Stomach (tissue), 4 donors: ENCODE measurements at regions not wholly inside any gene's neighbourhood (a gene's known extent, or its start where the extent isn't known, plus 50 kb on each side); places are given as distances from the start of the nearest gene placed in this dataset.

Experiments used
- EP300 ChIP-seq: sonication (generic); formaldehyde crosslinking; IDR thresholded peaks from one replicate; pipeline ENCODE4 v1.6.1; 2017; ENCODE audit warnings: antibody characterized with exemption
- POLR2A ChIP-seq, 4 donors: fragments of 450-650 bp; IDR thresholded peaks; one replicate each; pipeline ENCODE4 v1.6.1; 2016; ENCODE audit warnings: antibody characterized with exemption in 4 of 4, control low read depth in 2 of 4, mild to moderate bottlenecking in 1 of 4, moderate library complexity in 1 of 4
- TF ChIP-seq, protein P1 (sequence below), 7 experiments: fragments of 450-650 bp in 4 of 7; fragments of 200-600 bp in 3 of 7; sonication (generic) in 3 of 7; IDR thresholded peaks; one replicate each; pipeline ENCODE4 v1.5.1; 2016 to 2019; ENCODE audit warnings: antibody characterized with exemption in 7 of 7, control low read depth in 2 of 7, mild to moderate bottlenecking in 1 of 7

DNA sequence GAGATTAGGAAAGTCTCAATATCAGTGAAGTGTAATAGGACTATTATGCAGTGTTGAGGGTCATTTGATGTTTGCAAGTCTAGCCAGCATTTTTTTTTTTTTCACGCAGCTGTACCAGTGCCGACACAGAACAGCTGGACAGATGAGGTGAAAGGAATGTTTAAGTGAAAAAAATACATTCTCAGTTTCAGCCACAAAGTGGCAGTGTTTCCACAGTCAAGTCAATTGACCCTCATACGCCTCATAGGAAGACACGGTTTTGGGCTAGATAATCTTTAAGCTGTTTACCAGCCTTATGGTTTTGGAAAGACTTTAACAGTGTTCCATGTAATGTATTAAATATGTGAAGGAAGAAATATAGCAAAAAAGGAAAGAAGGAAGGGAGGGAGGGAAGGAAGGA, 349.9 kb upstream of the ANO3 start:
- no peak for TF ChIP-seq POLR2A (IDR thresholded peaks at IDR 0.05)
- TF ChIP-seq, protein P1, sequence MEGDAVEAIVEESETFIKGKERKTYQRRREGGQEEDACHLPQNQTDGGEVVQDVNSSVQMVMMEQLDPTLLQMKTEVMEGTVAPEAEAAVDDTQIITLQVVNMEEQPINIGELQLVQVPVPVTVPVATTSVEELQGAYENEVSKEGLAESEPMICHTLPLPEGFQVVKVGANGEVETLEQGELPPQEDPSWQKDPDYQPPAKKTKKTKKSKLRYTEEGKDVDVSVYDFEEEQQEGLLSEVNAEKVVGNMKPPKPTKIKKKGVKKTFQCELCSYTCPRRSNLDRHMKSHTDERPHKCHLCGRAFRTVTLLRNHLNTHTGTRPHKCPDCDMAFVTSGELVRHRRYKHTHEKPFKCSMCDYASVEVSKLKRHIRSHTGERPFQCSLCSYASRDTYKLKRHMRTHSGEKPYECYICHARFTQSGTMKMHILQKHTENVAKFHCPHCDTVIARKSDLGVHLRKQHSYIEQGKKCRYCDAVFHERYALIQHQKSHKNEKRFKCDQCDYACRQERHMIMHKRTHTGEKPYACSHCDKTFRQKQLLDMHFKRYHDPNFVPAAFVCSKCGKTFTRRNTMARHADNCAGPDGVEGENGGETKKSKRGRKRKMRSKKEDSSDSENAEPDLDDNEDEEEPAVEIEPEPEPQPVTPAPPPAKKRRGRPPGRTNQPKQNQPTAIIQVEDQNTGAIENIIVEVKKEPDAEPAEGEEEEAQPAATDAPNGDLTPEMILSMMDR (IDR thresholded peaks at IDR 0.05) = peak in 4 of 7 experiments; percentile 18 to 59 (median 43)
- TF ChIP-seq EP300 = no peak
